GM23248 (cell line): ENCODE measurements at regions not wholly inside any gene's neighbourhood (a gene's known extent, or its start where the extent isn't known, plus 50 kb on each side); places are given as distances from the start of the nearest gene placed in this dataset.

ENCODE experiments used
- DNase-seq: peaks from one replicate; pipeline ENCODE4 v3.0.0-alpha.2; 2015
- H2AFZ ChIP-seq: fragments of 200-600 bp; sonication (generic); 2 replicates; pipeline ENCODE4 v1.6.1; 2016; ENCODE audit warnings: antibody characterized with exemption
- H3F3A ChIP-seq: fragments of 200-600 bp; sonication (generic); 2 replicates; pipeline ENCODE4 v1.6.1; 2016; ENCODE audit warnings: mild to moderate bottlenecking, antibody characterized with exemption, mixed run types; ENCODE audit not compliant: insufficient read depth
- H3K27ac ChIP-seq: fragments of 200-600 bp; sonication (generic); 2 replicates; pipeline ENCODE4 v1.5.1; 2016; ENCODE audit warnings: mild to moderate bottlenecking
- H3K27me3 ChIP-seq: fragments of 200-600 bp; sonication (generic); replicated peaks from 2 replicates; pipeline ENCODE4 v1.6.1; 2016; ENCODE audit warnings: mild to moderate bottlenecking; ENCODE audit not compliant: insufficient read depth
- H3K36me3 ChIP-seq: fragments of 200-600 bp; sonication (generic); 2 replicates; pipeline ENCODE4 v1.6.1; 2016; ENCODE audit warnings: low read depth, mild to moderate bottlenecking
- H3K4me1 ChIP-seq: fragments of 200-600 bp; sonication (generic); 2 replicates; pipeline ENCODE4 v1.6.1; 2016; ENCODE audit warnings: mild to moderate bottlenecking; ENCODE audit not compliant: insufficient read depth
- H3K4me2 ChIP-seq: fragments of 200-600 bp; sonication (generic); one replicate; pipeline ENCODE4 v1.6.1; 2016; ENCODE audit warnings: mild to moderate bottlenecking; ENCODE audit not compliant: unreplicated experiment
- H3K4me3 ChIP-seq: fragments of 200-600 bp; sonication (generic); 2 replicates; pipeline ENCODE4 v1.5.1; 2016; ENCODE audit warnings: mild to moderate bottlenecking
- H3K79me2 ChIP-seq: fragments of 200-600 bp; sonication (generic); 2 replicates; pipeline ENCODE4 v1.6.1; 2016; ENCODE audit warnings: mild to moderate bottlenecking; ENCODE audit not compliant: insufficient read depth
- H3K9ac ChIP-seq: fragments of 200-600 bp; sonication (generic); 2 replicates; pipeline ENCODE4 v1.6.1; 2016; ENCODE audit warnings: mild to moderate bottlenecking
- H3K9me2 ChIP-seq: fragments of 200-600 bp; sonication (generic); 2 replicates; pipeline ENCODE4 v1.6.1; 2016; ENCODE audit warnings: mixed run types, mild to moderate bottlenecking, moderate library complexity; ENCODE audit not compliant: insufficient read depth
- H3K9me3 ChIP-seq: fragments of 200-600 bp; sonication (generic); one replicate; pipeline ENCODE4 v1.6.1; 2017; ENCODE audit warnings: low read depth
- H4K20me1 ChIP-seq: fragments of 200-600 bp; sonication (generic); 2 replicates; pipeline ENCODE4 v1.6.0; 2016; ENCODE audit not compliant: insufficient read depth
- EZH2 ChIP-seq: fragments of 200-600 bp; sonication (generic); IDR thresholded peaks from 2 replicates; pipeline ENCODE4 v1.6.1; 2018; ENCODE audit warnings: antibody characterized with exemption, mild to moderate bottlenecking; ENCODE audit not compliant: insufficient read depth, poor library complexity, severe bottlenecking
- EZH2phosphoT487 ChIP-seq: fragments of 200-600 bp; sonication (generic); IDR thresholded peaks from 2 replicates; pipeline ENCODE4 v1.6.1; 2018; ENCODE audit warnings: antibody characterized with exemption, moderate library complexity, mild to moderate bottlenecking, low read depth; ENCODE audit not compliant: insufficient read depth
- WGBS, 2 experiments: methylation state at CpG; one replicate each; pipeline ENCODE4 v1.1.6; 2015 to 2017; ENCODE audit warnings: low lambda C conversion rate in 2 of 2, low coverage in 1 of 2; ENCODE audit errors: missing lambda C conversion rate in 2 of 2; 5-methylcytosine and 5-hydroxymethylcytosine counted together
- in situ Hi-C: fragments of 300-500 bp; cut with MboI; formaldehyde crosslinking; loops from 2 replicates; pipeline ENCODE4 v1.15.0; 2020

- WGBS, 2 experiments, result 45 to 81% methylated on average over 2 of the region's 2 CpGs
Measured at GRCh38 chr12:66776974-66777373, 98.1 kb upstream of the GRIP1 start.

GRCh38 chr12:66779466-66779865, 100.6 kb upstream of the GRIP1 start:
- Histone ChIP-seq H3K27ac (no peak overlapping the region), H3K27me3 (no peaks in the 10 kb centered on the region), H3K9ac (no peak overlapping the region), H3K4me1 (no peaks in the 10 kb centered on the region), H3F3A (no peaks in the 10 kb centered on the region), H3K4me2 (no peak overlapping the region), H3K36me3 (no peaks in the 10 kb centered on the region), H3K9me3 (no peaks in the 10 kb centered on the region), H4K20me1 (no peaks in the 10 kb centered on the region), H2AFZ (no peak overlapping the region), H3K79me2 (no peaks in the 10 kb centered on the region), H3K4me3 (no peak overlapping the region), H3K9me2 (no peaks in the 10 kb centered on the region)
- WGBS, 2 experiments, result 22 to 25% methylated on average over 3 of the region's 3 CpGs
- no peak for DNase-seq
- in situ Hi-C loops, result no loop called here
- TF ChIP-seq EZH2 (no peak), EZH2phosphoT487 (no peak)

More at GRCh38 chr12:66776974-66777373, 98.1 kb upstream of the GRIP1 start:
- Histone ChIP-seq H3K9ac (no peak overlapping the region), H4K20me1 (no peaks in the 10 kb centered on the region), H3F3A (no peaks in the 10 kb centered on the region), H3K27me3 (no peaks in the 10 kb centered on the region), H3K9me3 (no peaks in the 10 kb centered on the region), H2AFZ (no peak overlapping the region), H3K79me2 (no peaks in the 10 kb centered on the region), H3K36me3 (no peaks in the 10 kb centered on the region), H3K27ac (no peak overlapping the region), H3K4me3 (no peak overlapping the region), H3K4me1 (no peaks in the 10 kb centered on the region), H3K9me2 (no peaks in the 10 kb centered on the region), H3K4me2 (no peak overlapping the region)
- in situ Hi-C loops, result no loop called here
- no peak for DNase-seq
- TF ChIP-seq EZH2 (no peak), EZH2phosphoT487 (no peak)

- no peaks in the 10 kb centered on the region for H3K9me3 ChIP-seq
- TF ChIP-seq EZH2, result no peak
- TF ChIP-seq EZH2phosphoT487, result no peak
- in situ Hi-C loops, result no loop called here
Measured at GRCh38 chr12:66786531-66787308, 107.8 kb upstream of the GRIP1 start.

GRCh38 chr12:66799551-66799950, 120.7 kb upstream of the GRIP1 start:
- in situ Hi-C loops, result no loop called here
- Histone ChIP-seq H3K9ac (no peak overlapping the region), H2AFZ (no peak overlapping the region), H3K27me3 (peaks cover 13% of the 10 kb centered on the region), H3K4me3 (no peak overlapping the region), H4K20me1 (no peaks in the 10 kb centered on the region), H3K27ac (no peak overlapping the region), H3K9me2 (no peaks in the 10 kb centered on the region), H3K4me2 (no peak overlapping the region), H3K79me2 (no peaks in the 10 kb centered on the region), H3K9me3 (no peaks in the 10 kb centered on the region), H3F3A (no peaks in the 10 kb centered on the region), H3K36me3 (no peaks in the 10 kb centered on the region), H3K4me1 (no peaks in the 10 kb centered on the region)
- no peak for TF ChIP-seq EZH2phosphoT487
- no peak for TF ChIP-seq EZH2
- no peak for DNase-seq
- 24 to 25% methylated on average over 2 of the region's 2 CpGs for WGBS, 2 experiments

More at GRCh38 chr12:66786531-66787308, 107.8 kb upstream of the GRIP1 start:
- H3K4me3 ChIP-seq, result no peak overlapping the region
- no peaks in the 10 kb centered on the region for H3K79me2 ChIP-seq
- H3F3A ChIP-seq, result no peaks in the 10 kb centered on the region
- no peak overlapping the region for H3K27ac ChIP-seq
- WGBS, 2 experiments, result 4 to 7% methylated on average over 4 of the region's 4 CpGs
- DNase-seq, result no peak
- no peaks in the 10 kb centered on the region for H3K27me3 ChIP-seq
- no peak overlapping the region for H2AFZ ChIP-seq
- no peaks in the 10 kb centered on the region for H3K9me2 ChIP-seq
- no peaks in the 10 kb centered on the region for H4K20me1 ChIP-seq
- no peak overlapping the region for H3K9ac ChIP-seq
- no peaks in the 10 kb centered on the region for H3K4me1 ChIP-seq
- H3K4me2 ChIP-seq, result no peak overlapping the region
- H3K36me3 ChIP-seq, result no peaks in the 10 kb centered on the region
